GM11168 (cell line): ENCODE measurements at regions not wholly inside any gene's neighbourhood (a gene's known extent, or its start where the extent isn't known, plus 50 kb on each side); places are given as distances from the start of the nearest gene placed in this dataset.
"Not testable (repeated sequence)": the region's sequence is repeated elsewhere in the genome, so short reads cannot be mapped to it uniquely, and the experiment has no call there.

Experiments
- in situ Hi-C: fragments of 300-500 bp; cut with MboI; formaldehyde crosslinking; loops from one replicate; pipeline ENCODE4 v1.12.0; 2022; ENCODE audit warnings: low sequenced_read_pairs; ENCODE audit not compliant: unreplicated experiment

DNA sequence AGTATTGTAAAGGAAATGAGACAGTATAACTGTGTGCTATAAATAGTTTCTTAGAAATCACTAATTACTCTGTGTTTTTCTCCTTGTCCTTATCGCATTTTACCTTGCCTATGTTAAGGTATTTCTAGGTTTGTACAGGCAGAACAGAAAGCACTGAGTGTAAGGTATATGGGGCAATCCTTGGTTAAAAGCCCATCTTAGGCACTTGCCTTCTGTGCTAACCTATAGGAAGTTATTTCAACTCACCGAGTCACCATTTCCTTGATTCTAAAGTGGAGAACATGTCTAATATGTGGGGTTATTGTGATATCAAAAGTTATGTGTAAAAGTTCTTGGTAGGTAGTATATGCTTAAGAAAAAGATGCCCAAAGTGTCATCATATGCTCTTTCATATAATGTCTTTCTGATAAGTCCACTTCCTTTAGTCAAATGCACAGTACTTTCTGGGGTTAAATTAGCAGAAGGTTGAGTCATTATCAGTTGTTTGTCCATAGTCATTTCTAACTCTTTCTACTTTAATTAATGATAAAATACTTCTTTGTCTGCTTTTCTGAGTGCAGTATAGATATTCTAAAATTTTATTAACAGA, 276.4 kb downstream of the UTRN start:
- in situ Hi-C loops: no loop called here

DNA sequence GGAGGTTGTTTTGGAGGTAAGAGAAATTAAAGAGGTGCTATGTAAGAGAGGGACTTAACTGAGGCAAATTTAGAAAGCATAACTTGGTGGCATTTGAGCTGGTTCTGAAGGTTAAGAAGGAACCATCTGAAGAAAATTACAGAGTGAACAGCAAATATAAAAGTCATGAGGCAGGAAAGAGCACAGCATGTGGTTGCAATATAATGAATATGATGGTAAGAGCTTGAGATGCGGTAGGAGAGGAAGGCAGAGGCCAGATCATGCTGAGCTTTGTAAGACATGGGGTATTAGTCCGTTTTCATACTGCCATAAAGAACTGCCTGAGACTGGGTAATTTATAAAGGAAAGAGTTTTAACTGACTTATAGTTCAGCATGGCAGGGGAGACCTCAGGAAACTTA, 279.1 kb downstream of the UTRN start:
- in situ Hi-C loops: no loop called here

DNA sequence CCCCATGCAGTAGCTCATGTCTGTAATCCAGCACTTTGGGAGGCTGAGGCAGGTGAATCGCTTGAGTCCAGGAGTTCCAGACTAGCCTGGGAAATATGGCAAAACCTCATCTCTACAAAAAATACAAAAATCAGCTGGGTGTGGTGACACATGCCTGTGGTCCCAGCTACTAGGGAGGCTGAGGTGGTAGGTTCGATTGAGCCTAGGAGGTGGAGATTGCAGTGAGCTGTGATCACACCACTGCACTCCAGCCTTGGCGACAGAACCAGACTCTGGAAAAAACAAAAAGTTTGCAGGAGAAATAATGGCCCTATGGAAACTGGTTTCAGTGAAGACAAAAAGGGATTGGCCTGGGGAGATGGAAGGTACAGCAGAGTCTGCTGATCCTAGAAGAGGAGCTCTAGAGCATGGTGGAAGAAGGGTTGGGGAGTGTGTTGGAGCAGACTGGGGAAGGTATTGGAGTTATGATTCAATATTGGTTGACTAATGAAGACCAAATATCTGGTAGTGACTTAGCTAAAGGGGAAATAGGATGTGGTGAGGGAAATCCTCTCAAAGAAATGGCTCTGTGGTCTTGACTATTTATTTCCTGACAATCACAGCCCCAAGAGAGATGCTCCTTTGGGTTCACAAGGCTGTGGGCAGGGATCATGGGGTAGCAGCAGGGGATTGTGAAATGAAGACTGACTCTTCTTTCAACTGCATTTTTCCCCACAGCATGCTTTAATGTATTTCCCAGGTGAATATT, 281.9 kb downstream of the UTRN start:
- in situ Hi-C loops: no loop called here

DNA sequence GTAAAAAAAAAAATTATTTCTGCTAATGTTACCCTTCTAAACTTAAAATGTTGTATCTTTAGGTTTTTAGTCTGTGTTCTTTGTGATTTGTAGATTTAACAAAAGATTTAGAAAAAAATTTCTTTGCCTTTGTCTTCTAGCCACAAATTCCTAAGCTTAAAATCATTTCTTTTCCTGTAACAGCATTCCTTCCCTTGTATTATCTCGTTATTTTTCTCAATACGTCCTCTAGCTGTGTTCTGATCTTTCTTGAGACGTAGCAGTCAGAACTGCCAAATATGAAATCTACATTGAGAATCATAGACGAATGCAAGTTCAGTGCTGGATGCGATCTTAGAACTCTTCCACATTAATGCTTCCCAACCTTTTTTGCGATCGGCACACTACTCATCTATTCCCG, 283.1 kb downstream of the UTRN start:
- in situ Hi-C loops: no loop called here

DNA sequence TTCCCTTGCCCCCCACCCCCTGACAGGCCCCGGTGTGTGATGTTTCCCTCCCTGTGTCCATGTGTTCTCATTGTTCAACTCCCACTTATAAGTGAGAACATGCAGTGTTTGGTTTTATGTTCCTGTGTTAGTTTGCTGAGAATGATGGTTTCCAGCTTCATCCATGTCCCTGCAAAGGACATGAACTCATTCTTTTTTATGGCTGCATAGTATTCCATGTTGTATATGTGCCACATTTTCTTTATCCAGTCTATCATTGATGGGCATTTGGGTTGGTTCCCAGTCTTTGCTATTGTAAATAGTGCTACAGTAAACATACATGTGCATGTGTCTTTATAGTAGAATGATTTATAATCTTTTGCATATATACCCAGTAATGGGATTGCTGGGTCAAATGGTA, 287.4 kb downstream of the UTRN start:
- in situ Hi-C loops: not testable (repeated sequence)

DNA sequence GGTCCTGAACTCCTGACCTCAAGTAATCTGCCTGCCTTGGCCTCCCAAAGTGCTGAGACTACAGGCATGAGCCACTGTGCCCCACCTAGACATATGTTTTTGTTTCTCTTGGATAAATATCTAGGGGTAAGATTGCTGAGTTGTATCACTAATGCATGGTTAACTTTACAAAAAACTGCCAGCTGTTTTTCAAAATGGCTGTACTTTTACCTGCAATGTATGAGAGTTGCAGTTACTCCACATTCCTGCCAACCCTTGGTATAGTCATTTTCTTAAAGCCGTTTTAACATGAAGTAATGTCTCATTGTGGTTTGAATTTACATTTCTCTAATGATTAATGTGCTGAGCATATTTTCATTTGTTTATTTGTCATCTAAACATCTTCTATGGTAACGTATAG, 289.7 kb downstream of the UTRN start:
- in situ Hi-C loops: loop anchor here (25.0 kb wide), 2 partner anchors 363 to 638 kb away; no protein-coding TSS in a partner anchor

DNA sequence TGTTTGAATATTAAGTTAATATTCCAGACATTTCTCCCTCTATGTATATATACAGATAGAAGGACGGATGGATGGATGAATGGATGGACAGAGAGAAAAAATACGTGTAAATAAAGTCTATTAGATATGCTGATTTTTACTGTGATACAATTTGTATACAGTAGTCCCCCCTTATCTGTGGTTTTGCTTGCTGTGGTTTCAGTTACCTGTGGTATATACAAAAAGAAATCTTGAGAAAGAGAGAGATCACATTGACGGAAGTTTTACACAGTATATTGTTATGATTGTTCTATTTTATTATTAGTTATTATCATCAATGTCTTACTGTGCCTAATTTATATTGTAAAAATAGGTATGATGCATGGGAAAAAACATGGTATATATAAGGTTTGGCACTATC, 290.2 kb downstream of the UTRN start:
- in situ Hi-C loops: loop anchor here (25.0 kb wide), 2 partner anchors 362 to 637 kb away; no protein-coding TSS in a partner anchor

DNA sequence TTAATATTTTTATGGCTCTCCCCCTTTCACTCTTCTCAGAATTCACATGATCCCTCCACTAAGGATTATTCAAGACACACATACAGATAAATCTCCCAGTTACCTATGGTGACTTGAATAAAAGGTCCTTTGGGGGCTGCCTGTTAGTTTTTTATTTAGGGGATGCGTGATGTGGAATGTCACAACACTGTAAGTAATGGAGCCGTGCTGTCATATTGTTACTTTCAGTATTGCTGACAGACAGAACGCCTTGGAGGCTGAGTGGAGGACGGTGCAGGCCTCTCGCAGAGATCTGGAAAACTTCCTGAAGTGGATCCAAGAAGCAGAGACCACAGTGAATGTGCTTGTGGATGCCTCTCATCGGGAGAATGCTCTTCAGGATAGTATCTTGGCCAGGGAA, 291.7 kb downstream of the UTRN start:
- in situ Hi-C loops: loop anchor here (25.0 kb wide), 2 partner anchors 360 to 635 kb away; no protein-coding TSS in a partner anchor

DNA sequence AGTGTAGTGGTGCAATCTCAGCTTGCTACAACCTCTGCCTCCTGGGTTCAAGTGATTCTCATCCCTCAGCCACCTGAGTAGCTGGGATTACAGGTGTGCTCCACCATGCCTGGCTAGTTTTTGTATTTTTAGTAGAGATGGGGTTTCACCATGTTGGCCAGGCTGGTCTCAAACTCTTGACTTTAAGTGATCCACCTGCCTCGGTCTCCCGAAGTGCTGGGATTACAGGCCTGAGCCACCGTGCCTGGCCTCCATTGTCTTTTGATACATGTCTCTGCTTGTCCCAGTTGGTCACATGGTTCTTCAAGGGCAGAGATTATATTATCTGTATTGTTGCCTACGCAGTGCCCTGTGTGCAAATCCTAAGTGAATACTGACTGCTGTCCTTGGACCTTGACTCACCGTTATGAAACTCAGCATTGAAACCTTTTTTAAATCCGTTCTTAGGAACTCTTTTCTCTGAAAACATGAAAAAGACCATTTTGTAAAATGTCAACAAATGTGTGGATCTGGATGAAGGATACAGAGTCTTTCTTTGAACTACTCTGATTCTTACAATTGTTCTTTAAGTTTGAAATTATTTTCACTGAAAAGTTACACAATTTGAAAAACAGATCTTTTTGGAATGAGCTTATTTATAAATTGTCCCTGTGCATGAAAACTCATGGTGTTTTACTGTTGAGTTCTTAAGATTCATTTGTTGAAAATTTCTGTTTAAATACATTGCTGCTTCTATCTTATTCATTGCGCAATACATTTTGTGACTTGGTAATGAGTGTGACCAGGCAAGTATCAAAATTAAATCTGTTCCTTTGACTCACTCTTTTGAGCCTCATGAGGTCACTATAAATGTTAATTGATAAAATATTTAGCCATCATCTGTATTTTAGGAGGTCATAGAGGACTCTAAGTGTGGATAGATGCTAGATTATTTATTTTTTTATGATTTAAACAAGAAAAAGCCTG, 293.5 kb downstream of the UTRN start:
- in situ Hi-C loops: loop anchor here (25.0 kb wide), 2 partner anchors 359 to 634 kb away; no protein-coding TSS in a partner anchor

DNA sequence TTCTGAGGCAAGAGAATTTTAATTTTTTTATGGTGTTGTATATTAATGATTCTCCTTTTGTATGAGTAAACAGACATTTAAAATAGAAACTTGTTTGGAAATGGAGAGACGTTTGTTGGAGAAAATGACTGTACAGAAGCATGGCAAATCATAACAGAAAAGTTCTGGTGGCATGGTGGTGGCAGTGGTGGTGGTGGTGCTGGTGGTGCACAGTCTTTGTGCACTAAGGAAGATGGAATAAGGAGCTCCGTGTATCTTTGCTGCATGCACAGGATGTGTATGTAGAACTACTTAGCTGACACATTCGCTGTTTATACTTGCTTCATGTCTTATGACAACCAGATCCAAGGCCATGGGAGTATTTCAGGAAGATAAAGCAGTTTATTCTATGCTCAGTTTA, 294.9 kb downstream of the UTRN start:
- in situ Hi-C loops: loop anchor here (25.0 kb wide), 2 partner anchors 357 to 632 kb away; no protein-coding TSS in a partner anchor

DNA sequence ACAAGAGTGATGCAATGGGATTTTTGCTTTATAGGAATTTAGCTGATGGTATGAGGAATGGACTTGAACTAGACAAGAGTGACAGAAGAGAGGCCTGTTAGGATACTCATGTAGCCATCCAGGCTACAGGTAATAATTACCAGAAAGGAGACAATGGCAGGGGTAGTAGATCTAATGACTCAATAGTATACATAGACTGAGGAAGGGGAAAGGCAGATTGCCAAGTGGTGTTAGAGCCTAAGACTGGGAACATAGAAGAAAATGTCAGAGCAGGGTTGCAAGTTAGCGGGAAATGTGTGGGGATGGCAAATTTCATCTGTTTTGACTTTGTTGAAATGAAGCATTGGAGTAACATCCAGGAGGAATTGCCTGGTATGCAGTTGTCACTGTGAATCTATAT, 295.6 kb downstream of the UTRN start:
- in situ Hi-C loops: loop anchor here (25.0 kb wide), 2 partner anchors 357 to 632 kb away; no protein-coding TSS in a partner anchor

DNA sequence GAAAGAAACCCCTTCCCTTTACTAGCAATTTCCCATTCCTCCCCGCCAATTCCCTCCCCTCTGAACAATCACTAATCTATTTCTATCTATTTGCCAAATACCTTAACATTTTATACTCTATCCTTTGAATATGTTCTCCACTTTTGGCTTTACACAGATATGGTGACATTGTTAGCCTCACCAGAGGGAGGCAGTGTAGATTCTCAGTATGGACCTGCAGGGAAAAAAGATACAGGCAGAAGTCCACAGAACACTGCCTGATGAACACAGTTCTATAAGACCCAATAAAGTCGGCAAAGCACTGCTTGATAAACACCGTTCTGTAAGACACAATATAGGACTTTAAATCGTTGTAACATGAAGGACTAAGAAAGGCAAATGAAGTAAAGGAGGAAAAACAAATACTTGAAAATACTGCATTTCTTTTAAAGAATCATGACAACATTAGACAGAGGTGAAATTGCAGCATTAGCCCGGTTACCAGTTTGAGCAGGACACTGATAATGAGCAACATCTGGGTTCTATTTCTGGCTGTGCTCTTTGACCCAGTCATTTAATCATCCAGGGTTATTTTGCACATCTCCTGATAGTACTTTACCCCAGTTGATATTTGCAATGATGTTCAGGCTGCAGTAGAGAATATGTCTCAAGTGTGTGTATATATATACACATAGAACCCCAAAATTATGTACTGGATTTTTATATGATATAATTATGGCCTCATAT, 296.8 kb downstream of the UTRN start:
- in situ Hi-C loops: loop anchor here (25.0 kb wide), 2 partner anchors 355 to 630 kb away; no protein-coding TSS in a partner anchor

DNA sequence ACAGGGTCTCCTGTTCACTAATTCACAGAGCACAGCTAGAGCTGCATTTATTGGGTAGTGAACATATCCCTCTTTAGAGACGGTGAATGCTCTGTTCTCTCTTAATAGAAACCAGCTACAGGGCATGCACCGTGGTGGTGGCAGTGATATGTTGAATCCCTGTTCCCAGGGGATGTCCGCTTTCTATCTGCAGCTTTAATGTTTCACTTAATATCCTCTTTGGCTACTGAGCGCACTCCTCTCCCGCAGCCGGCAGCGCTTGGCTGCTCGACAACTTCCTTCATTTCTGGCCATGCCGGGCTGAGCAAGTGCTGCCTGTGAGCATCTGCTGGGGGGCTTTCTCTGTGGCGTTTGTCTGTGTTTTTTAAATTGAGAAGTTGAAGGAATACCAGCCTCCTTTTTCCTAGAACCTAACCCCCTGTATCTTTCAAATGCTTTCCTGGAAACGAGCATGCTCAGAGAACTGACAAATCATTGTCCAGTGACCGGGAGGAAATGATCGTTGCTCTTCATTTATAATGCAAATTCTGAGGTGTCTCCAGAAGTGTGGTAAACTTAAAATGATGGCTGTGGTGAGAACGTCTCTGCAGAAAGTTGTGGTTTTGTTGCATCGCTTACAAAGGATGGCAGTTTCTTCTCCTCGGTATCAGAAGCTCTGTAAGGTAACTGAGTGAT, 297.9 kb downstream of the UTRN start:
- in situ Hi-C loops: loop anchor here (25.0 kb wide), 2 partner anchors 354 to 629 kb away; no protein-coding TSS in a partner anchor

DNA sequence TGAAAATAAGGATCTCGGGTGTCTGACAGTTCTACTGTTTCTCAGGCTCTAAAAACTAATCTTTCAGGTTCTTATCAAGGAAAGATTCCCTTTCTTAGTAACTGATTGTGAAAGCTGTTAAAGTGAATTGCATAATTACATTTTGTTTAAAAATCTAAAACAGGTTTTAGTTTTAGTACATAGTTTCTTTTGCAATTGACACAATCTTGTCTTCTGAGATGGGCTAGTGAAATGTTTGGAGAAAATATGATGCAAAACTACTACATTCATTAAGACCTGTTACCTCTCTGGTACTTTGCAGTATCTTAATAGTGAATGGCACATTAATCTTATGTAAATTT, 298.4 kb downstream of the UTRN start:
- in situ Hi-C loops: loop anchor here (25.0 kb wide), 2 partner anchors 354 to 629 kb away; no protein-coding TSS in a partner anchor

DNA sequence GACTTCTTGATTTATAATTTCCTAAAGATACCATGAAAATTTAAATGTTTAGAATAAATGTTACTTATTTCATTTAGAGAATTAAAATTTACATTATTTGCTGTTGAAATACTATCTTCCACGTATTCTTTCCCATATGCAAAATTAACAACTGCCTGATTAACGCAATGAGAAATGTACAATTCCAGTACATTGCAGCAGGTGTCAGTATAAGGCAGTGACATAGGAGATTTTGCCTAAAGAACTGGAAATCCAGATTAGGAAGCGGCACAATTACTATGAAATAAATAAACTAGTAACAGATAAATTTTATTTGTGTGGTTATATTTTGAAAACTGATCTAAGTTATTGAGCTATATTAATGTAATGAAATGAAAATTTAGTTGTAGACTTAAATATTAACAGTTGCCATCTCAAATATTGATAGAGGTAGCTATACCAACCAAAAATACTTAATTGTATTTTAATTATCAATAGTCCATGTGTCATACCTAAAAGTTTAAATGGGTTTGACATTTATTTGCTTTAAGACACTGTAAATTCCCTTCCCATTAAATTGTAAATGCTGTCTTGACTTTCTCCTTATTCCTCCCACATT, 300.2 kb downstream of the UTRN start:
- in situ Hi-C loops: loop anchor here (25.0 kb wide), 2 partner anchors 352 to 627 kb away; no protein-coding TSS in a partner anchor

DNA sequence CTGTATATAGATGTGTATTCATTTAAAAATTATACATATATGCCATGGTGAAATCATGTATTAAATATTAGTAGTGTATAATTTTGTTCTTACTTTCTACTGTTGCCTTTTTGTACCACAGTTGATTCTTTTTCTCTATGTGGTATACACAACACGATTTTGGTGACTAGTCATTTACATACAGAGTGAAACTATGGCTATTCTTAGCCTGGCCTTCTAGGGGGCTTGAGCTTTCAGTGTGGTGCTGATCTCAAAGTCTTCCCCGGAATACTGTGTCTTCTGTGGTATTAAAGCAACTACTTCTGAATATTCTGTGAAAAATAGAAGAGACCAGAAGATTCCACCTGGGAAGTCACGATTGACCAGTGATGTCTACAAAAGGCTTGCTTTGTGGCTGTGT, 301.9 kb downstream of the UTRN start:
- in situ Hi-C loops: loop anchor here (25.0 kb wide), 2 partner anchors 350 to 625 kb away; no protein-coding TSS in a partner anchor

DNA sequence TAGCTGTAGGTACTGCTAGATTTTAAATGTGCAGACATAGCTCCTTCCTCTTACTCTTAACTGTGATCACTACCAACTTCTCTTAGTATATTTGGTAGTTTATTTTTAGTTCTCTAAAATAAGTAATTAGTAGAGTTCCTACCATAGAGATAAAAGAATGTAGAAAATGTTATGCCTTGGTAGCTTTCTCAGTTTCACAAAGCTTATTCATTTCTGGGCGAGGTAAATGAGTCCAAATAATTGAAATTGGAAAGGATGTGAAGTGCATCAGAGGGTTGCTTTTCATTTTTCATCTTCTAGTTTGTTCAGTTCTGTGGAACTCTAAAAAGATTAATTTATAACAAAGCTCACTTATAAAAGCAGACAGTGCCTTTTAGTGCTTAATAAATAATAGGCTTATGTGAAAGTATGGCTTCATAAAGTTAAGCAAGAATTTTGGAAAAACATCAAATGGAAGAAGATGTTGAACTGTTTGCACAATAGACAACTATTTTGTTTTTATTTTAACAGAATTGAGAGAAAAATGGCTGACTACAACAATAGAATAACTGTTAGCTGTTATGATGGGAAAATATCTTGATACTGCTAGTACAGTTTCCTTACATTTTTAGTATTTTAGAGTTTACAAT, 303.7 kb downstream of the UTRN start:
- in situ Hi-C loops: loop anchor here (25.0 kb wide), 2 partner anchors 348 to 623 kb away; no protein-coding TSS in a partner anchor

DNA sequence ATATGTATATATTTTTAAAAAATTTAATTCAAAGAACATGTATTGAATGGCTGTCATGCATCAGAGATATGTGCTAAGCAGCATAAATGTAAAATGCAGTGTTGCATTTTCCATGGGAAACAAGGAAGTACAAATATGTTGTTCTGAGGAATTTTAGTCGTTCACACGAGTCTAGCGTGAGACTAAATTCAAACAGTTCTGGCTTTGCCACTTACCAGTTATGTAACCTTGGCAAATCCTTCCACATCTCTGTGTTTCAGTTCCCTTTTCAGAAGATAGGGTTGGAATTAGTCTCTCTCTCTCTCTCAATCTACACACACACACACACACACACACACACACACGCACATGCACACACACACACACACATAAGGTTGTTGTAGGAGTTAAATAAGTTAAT, 305.4 kb downstream of the UTRN start:
- in situ Hi-C loops: loop anchor here (25.0 kb wide), 2 partner anchors 347 to 622 kb away; no protein-coding TSS in a partner anchor
